ENCODE measurements at regions not wholly inside any gene's neighbourhood (a gene's known extent, or its start where the extent isn't known, plus 50 kb on each side); places are given as distances from the start of the nearest gene placed in this dataset.
"Not testable (repeated sequence)": the region's sequence is repeated elsewhere in the genome, so short reads cannot be mapped to it uniquely, and the experiment has no call there.

DNA sequence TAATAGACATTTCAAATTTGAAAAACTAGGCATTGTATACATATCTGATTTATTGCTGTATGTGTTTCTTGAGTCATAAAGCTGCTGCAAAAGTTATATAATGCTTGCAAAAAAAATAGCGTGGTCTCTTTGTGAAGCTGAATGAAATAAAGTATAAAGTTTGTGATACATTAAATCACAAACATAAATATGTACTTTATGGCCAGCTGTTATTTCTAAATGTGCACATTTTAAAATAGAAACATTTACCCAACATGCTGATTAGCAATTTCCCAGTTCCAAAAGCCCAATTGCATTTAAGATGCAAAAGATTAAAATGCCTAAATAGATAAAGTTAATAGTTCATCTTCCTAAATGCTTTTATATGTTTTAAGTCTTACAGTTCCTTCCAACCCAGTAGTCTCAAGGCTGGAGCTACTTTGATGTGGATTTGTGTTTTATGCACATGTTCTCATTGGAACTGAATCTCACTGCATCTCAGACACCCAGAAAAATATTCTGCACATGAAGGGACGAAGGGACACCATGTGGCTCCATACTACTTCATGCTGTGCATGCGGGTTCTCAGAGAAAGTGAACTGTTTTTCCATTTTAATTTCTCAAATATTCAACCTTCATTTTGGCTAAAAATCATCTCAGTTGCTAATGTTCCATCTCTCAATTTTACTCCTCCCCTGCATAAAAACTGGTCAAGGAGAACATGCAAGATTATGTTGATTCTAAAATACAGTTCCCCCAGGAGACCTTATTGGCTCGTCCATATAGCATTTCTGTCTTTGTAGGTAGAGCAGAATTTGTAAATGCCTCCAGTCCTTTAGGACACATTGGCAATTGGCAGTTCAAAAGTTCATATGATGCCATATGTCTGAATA lies 304.6 kb downstream of the MTX2 start:
- DNase-seq (ENCODE audit: low read depth): no peak

DNA sequence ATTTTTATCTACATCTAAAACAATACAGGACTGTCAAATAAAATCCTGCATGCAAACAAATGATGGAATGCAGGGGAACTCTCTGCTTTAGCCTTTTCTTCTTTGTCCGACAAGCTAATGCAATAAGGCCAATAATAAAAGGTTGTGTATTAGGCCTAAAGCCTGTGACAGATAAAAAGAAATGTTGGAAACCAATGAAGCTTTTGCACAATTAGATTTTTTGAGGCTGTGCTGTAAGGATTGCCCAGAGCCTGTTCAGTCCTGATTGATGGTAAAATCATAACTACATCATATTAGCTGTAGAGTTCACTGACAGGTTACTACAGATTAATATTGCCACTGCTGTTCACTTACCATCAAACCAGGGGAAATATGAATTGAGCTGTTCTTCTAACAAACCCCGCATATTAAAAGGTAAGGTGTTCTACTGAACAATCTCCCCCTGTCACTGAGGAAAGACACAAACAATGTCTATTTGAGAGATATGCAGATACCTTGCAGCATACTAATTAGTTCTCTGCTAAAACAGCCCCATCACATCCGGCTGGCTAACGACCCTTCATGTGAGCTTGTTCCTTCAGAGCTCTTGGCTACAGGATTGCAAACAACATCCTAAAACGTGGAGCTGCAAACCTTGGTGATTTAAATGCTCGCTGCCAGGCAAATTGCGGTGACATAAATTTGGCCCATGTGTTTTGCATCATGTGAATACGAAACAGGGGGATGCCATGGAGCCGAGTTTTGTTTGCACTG lies 305.4 kb downstream of the MTX2 start:
- DNase-seq (ENCODE audit: low read depth): no peak

GRCh38 chr2:176575237-176575744 lies 306.0 kb downstream of the MTX2 start:
- DNase-seq (ENCODE audit: low read depth): no peak

DNA sequence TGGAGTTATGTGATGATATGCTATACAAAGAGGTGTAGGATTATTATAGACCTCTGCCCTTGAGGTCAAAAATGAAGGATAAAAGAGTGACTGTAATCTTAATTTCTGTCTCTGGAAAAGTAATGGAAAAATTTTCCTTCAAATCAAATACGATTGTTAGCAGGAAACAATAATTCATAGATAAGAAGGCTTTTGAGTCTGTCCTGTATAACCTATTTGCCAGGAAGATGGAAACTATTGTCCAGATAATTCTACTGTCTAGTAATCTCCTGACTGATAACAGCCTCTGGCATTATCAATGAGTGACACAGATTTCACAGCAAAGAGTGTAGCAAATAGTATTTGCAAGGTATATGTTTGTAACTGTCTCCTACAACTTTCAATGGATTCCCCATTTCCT lies 307.8 kb downstream of the MTX2 start:
- no peak for DNase-seq (ENCODE audit: low read depth)

DNA sequence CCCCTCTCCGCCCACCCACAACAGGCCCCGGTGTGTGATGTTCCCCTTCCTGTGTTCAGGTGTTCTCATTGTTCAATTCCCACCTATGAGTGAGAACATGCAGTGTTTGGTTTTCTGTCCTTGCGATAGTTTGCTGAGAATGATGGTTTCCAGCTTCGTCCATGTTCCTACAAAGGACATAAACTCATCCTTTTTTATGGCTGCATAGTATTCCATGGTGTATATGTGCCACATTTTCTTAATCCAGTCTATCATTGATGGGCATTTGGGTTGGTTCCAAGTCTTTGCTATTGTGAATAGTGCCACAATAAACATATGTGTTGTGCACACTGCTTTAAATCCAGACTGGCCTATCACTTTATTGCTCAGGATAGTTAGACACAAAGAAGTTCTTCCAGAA lies 309.1 kb downstream of the MTX2 start:
- not testable (repeated sequence) for DNase-seq (ENCODE audit: low read depth)

DNA sequence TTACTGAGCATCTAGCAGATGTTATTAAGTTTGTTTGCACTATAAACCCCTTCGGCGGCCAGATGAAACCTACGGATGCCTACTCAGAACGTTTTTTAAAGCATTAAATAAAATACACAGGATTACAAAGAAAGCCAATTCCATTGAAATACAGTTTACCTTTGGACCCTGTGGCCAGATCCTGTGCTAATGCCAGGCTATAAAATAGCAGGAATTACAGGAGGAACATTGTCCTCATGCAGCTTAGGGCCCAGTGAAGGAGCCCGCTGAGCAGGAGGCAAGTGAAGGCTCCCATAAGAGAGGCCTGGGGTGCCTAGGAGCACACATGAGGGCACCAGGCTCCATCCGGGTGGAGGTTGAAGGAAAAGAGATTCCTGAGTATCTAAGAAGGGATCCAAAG lies 310.4 kb downstream of the MTX2 start:
- DNase-seq (ENCODE audit: low read depth): no peak

GRCh38 chr2:176581557-176582165 lies 312.4 kb downstream of the MTX2 start:
- DNase-seq (ENCODE audit: low read depth): no peak

GRCh38 chr2:176582176-176582575 lies 312.9 kb downstream of the MTX2 start:
- no peak for DNase-seq (ENCODE audit: low read depth)

DNA sequence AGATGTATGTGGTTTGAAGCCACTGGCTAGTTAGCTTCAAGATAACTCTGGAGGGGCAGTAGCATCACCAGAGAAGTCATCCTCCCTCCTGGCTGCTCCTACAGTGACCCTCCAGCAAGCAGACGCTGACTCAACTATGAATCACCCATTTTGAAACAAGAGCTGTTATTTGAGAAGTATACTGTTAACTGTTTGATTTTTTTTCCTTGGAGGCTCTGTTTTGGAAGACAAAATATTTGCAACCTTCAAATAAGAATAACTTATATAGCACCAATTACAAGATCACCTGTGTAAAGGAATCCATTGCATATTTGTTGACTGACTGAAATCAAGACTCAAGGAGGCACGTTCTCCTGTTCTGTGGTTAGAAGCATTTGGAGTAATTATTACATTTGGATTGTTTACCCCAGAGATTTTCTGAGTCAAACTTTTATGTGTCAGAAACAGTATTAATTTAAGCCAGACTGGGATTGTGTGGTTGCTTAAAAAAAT lies 313.8 kb downstream of the MTX2 start:
- peak; percentile 60 for DNase-seq (ENCODE audit: low read depth)

DNA sequence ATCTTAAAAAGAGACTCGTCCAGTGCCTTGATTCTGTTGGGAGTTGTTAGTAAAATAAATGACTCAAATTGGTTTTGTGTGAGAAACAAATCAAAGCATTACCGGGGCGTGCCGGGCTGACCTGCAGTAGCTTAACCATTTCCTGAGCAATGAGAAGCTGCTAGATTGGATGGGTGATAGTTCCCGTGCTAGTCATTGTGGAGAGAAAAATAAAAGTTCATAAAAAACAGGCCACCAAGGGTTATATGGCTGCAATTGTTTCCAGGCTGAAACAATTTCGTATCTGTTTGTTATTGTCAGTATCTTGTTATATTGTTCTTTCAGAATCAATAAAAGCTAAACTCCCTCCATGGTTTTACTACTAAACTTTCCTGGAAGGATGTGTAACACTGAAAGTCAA lies 314.4 kb downstream of the MTX2 start:
- no peak for DNase-seq (ENCODE audit: low read depth)

DNA sequence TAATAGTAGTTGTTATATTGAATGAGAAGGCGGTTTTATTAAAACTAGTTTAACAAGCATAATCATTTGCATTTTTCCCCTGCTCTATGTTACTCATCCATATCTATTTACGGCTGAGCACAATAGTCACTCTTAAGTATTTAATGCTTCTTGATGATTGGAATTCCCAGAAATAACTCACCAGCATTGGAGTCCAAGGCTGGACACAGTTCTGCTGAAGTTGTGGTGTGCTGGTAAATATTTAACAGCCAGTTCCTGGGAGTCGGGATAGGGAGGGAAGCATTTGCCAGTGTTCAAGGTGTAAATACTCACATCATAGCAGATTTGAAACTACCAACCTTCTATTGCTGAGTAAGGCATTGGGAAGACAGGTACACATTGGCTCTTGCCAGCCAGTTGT lies 315.1 kb downstream of the MTX2 start:
- no peak for DNase-seq (ENCODE audit: low read depth)

DNA sequence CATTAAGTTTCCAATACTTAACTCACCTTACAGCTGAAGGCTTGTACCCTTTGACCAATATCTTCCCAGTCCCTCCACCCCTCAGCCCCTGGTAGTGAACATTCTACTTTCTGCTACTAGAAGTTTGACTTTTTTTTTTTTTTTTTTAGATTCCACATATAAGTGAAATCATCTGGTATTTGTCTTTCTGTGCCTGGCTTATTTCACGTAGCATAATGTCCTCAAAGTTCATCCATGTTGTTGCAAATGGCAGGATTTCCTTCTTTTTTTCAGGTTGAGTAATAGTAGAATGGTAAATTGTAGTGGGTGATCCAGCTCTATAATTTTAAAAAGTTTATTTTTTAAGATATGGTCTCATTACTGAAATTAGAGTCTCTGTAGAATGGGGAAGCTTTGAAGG lies 316.0 kb downstream of the MTX2 start:
- DNase-seq (ENCODE audit: low read depth): no peak

DNA sequence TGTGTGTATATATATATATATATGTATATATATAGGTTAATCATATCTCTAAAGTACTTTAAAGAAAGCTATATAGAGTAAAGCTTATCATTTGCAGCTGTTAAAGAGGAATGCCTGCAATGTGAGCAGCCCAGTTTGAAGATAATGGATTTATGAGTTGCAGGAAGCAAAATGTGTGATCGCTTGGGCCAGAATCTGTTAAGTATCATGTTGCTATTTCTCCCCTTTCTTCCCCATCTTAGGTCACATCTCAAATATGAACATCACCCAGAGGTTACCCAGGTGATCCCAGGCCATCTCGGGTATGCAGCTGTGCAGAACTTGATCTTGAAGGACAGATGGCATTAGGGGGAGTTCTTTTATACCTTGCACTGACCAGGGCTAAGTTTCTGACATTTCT lies 316.5 kb downstream of the MTX2 start:
- no peak for DNase-seq (ENCODE audit: low read depth)

DNA sequence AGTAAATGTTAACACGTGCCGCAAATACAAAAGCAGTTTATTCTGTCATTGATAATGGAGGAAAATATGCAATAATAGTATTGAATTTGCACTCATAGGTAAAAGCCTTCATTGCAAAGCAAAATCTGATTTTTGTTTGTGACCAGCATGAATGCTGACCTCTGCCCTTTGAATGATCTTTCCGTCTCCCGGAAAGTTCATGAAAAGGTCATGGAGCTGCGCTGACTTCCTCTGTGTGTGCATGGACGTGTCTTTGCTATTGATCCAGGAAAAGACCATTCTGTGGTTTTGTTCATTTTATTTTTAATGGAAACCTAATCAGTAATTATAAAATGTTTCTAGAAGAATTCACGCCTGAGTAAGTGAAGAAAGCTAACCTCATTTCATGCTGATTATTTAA lies 320.0 kb downstream of the MTX2 start:
- DNase-seq (ENCODE audit: low read depth): no peak

DNA sequence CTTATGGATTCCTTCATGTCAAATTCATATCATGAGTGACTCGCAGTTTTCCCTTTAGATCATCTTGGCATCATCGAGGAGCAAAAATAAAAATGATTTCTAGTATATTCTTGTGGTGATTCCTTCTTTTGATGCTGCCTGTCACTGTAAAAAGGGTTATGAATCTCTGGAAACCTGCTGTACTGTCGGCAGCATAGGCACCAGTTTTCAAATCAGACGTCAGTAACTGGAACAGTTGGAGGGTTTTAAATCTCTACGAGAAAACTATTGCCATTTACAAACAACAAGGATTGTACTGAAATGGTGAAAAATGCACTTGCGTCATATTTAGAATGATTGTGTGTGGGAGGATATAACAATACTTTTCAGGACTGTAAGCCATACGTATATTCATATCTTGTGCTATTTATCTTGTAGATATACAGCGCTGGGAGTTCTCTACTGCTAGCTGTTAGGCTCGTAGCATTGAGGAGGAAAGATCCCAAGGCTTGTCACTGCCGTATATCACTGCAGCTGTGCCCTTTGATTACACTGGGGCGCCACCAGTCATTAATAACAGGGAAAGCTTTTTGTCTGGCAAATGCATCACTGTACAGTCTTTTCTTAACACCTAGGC lies 320.7 kb downstream of the MTX2 start:
- no peak for DNase-seq (ENCODE audit: low read depth)

DNA sequence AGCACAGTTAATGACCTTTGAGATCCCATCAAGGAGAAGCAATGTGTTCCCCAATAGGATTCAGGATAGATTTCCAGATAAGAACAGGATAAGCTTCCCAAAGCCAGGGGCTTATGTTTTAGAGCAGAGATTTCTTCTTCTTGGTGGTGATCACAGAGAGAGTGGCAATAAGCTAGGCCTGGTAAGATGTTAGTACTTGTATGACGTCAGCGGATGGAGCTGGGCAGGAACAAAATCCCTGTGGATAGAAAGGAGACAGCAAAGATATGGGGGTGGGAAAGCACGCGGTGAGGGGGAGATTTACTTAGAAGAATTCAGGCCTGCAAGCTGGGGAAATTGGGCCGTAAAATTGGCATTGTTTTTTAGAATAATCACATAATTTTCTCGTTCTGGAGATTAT lies 323.0 kb downstream of the MTX2 start:
- no peak for DNase-seq (ENCODE audit: low read depth)

GRCh38 chr2:176595986-176596385 lies 326.7 kb downstream of the MTX2 start:
- no peak for DNase-seq (ENCODE audit: low read depth)

DNA sequence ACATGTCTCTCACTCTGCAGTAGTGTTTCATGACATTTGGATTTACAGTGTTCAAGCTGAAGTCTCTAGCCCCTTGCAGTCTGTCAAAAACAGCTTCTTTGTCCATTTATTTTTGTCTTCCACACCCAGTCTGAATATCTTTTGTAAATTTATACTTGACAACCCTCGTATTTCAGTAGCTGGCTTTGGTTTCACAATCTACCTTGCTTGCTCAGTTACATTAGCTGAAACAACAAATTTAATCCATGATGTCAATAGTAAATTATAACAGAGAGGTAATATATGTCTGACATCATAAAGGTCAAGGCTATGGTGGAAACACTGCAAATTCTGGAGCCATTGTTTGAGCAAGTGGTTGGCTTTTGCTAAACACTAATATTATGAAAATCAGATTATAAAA lies 328.7 kb downstream of the MTX2 start:
- no peak for DNase-seq (ENCODE audit: low read depth)

GRCh38 chr2:176598351-176598750 lies 329.1 kb downstream of the MTX2 start:
- DNase-seq (ENCODE audit: low read depth): no peak

- no peak for DNase-seq (ENCODE audit: low read depth)
These were observed 330.7 kb downstream of the MTX2 start for GRCh38 chr2:176599796-176600485.

DNA sequence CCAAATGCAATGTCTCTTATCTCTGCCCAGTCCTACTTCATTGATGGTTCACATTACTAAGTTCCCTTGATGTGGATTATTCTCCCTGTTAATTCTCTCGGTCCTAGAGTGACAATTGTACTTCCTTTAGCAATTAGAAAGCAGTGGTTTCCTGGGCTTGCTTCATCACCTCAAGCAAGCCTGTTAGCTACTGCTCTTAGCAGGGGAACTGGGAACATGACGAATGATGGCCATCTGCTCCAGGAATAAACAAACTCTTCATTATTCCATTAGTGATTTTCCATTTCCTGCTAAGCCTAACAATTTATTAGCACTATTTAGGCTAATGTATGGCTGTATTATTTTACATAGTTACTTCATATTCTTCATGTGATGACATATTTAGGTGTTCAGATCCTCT lies 331.8 kb downstream of the MTX2 start:
- DNase-seq (ENCODE audit: low read depth): no peak

GRCh38 chr2:176612036-176612435 lies 342.8 kb downstream of the MTX2 start:
- DNase-seq (ENCODE audit: low read depth): no peak

Measured in fibroblast of gingiva (primary cell).